H1 (cell line): ENCODE measurements at regions not wholly inside any gene's neighbourhood (a gene's known extent, or its start where the extent isn't known, plus 50 kb on each side); places are given as distances from the start of the nearest gene placed in this dataset.

Experiments used
- CTCF ChIA-PET: fragments of 300-600 bp; sonication (Branson Sonifier 250); formaldehyde crosslinking; loops from one replicate; lab custom pipeline; 2021; ENCODE audit not compliant: partially characterized antibody; lab: Charles Lee
- POLR2A ChIA-PET: fragments of 300-600 bp; sonication (Branson Sonifier 250); formaldehyde crosslinking; loops from one replicate; lab custom pipeline; 2021; ENCODE audit warnings: inconsistent platforms; ENCODE audit not compliant: partially characterized antibody; lab: Charles Lee
- DNase-seq, 2 experiments: peaks; one replicate each; pipeline versions ENCODE4 v3.0.0 to v3.0.0-alpha.2; 2010 to 2022; ENCODE audit warnings: low spot score in 2 of 2, low read depth in 1 of 2, mixed read lengths in 1 of 2
- FAIRE-seq: peaks from 2 replicates; lab custom pipeline; 2011; peaks lifted over from hg19 to GRCh38; lab: Jason Lieb, UNC
- H2AFZ ChIP-seq: 2 replicates; pipeline ENCODE4 v1.8.1; 2012; ENCODE audit warnings: low read length, inconsistent platforms
- H2AK5ac ChIP-seq: 2 replicates; pipeline ENCODE4 v1.6.1; 2013; ENCODE audit warnings: low read depth, low read length
- H2BK120ac ChIP-seq: replicated peaks from 2 replicates; pipeline ENCODE3; 2013; ENCODE audit warnings: low read depth, low read length, inconsistent platforms
- H2BK12ac ChIP-seq: 2 replicates; pipeline ENCODE4 v1.6.1; 2013; ENCODE audit warnings: low read depth, low read length
- H2BK15ac ChIP-seq: 2 replicates; pipeline ENCODE4 v1.6.1; 2013; ENCODE audit warnings: low read length
- H2BK20ac ChIP-seq: 2 replicates; pipeline ENCODE4 v1.6.1; 2013; ENCODE audit warnings: low read length
- H2BK5ac ChIP-seq: 2 replicates; pipeline ENCODE4 v1.6.1; 2013; ENCODE audit warnings: low read depth, low read length
- H3K14ac ChIP-seq: 2 replicates; pipeline ENCODE4 v1.6.1; 2013; ENCODE audit warnings: inconsistent platforms; ENCODE audit not compliant: insufficient read length
- H3K18ac ChIP-seq: 2 replicates; pipeline ENCODE4 v1.6.1; 2013; ENCODE audit warnings: low read length; ENCODE audit errors: extremely low read depth
- H3K23ac ChIP-seq: 2 replicates; pipeline ENCODE4 v1.6.1; 2013; ENCODE audit warnings: inconsistent platforms; ENCODE audit not compliant: insufficient read length
- H3K23me2 ChIP-seq: 2 replicates; pipeline ENCODE4 v1.6.1; 2013; ENCODE audit warnings: low read depth, low read length
- H3K27ac ChIP-seq: 2 replicates; pipeline ENCODE4 v1.6.1; 2011; ENCODE audit warnings: low read depth, low read length, inconsistent platforms
- H3K27me3 ChIP-seq, 4 experiments: replicated peaks in 1 of 4; 1 replicate in 1 of 4; 2 replicates in 3 of 4; pipeline versions ENCODE4 v1.6.1 to v1.8.1; 2011 to 2013; ENCODE audit warnings: low read length in 3 of 4, mild to moderate bottlenecking in 3 of 4, inconsistent platforms in 2 of 4, mixed read lengths in 2 of 4, moderate library complexity in 1 of 4; ENCODE audit not compliant: control insufficient read depth in 3 of 4, insufficient read depth in 3 of 4; ENCODE audit errors: extremely low read depth in 1 of 4
- H3K36me3 ChIP-seq, 4 experiments: 2 replicates each; pipeline versions ENCODE4 v1.6.1 to v1.8.1; 2011 to 2013; ENCODE audit warnings: mild to moderate bottlenecking in 4 of 4, low read length in 3 of 4, moderate library complexity in 2 of 4, control low read depth in 1 of 4, inconsistent platforms in 1 of 4; ENCODE audit not compliant: insufficient read depth in 4 of 4, control insufficient read depth in 2 of 4
- H3K4ac ChIP-seq: replicated peaks from 2 replicates; pipeline ENCODE3; 2013; ENCODE audit warnings: low read length, low read depth, mixed read lengths, inconsistent platforms; ENCODE audit not compliant: insufficient read length
- H3K4me1 ChIP-seq, 4 experiments: replicated peaks in 1 of 4; 1 replicate in 1 of 4; 2 replicates in 3 of 4; pipeline versions ENCODE4 v1.6.1 to v1.8.1; 2011 to 2013; ENCODE audit warnings: low read length in 3 of 4, inconsistent platforms in 2 of 4, mixed read lengths in 1 of 4; ENCODE audit not compliant: insufficient read depth in 4 of 4, control insufficient read depth in 3 of 4
- H3K4me2 ChIP-seq, 2 experiments: 2 replicates each; pipeline versions ENCODE4 v1.6.1 to v1.8.1; 2011 to 2013; ENCODE audit warnings: low read depth in 2 of 2, low read length in 2 of 2, control low read depth in 1 of 2, inconsistent platforms in 1 of 2, mild to moderate bottlenecking in 1 of 2; ENCODE audit not compliant: insufficient read depth in 1 of 2
- H3K4me3 ChIP-seq, 4 experiments: fragments of 200-600, 300-600 bp in 1 of 4; sonication (generic), shearing (Covaris generic), sonication (Bioruptor Twin) in 1 of 4; 2 replicates each; pipeline versions ENCODE4 v1.5.1 to v1.8.1; 2011 to 2016; ENCODE audit warnings: low read length in 4 of 4, low read depth in 3 of 4, control low read depth in 2 of 4, inconsistent platforms in 2 of 4, mild to moderate bottlenecking in 2 of 4, mixed read lengths in 1 of 4, moderate library complexity in 1 of 4; ENCODE audit not compliant: insufficient read depth in 2 of 4; ENCODE audit errors: extremely low read depth in 1 of 4
- H3K56ac ChIP-seq: replicated peaks from 2 replicates; pipeline ENCODE3; 2013; ENCODE audit warnings: low read depth, mild to moderate bottlenecking, mixed read lengths, low read length, inconsistent platforms; ENCODE audit not compliant: insufficient read length
- H3K79me1 ChIP-seq: 2 replicates; pipeline ENCODE4 v1.6.1; 2013; ENCODE audit warnings: low read depth, low read length, control low read depth
- H3K79me2 ChIP-seq, 2 experiments: 2 replicates each; pipeline versions ENCODE4 v1.6.1 to v1.8.1; 2012 to 2013; ENCODE audit warnings: low read length in 2 of 2, mild to moderate bottlenecking in 2 of 2, inconsistent platforms in 1 of 2; ENCODE audit not compliant: insufficient read depth in 2 of 2, control insufficient read depth in 1 of 2
- H3K9ac ChIP-seq, 4 experiments: replicated peaks in 1 of 4; 1 replicate in 1 of 4; 2 replicates in 3 of 4; pipeline versions ENCODE4 v1.6.1 to v1.8.1; 2011 to 2013; ENCODE audit warnings: low read depth in 3 of 4, low read length in 3 of 4, control low read depth in 2 of 4, mild to moderate bottlenecking in 2 of 4, moderate library complexity in 2 of 4, inconsistent platforms in 1 of 4; ENCODE audit errors: extremely low read depth in 1 of 4
- H3K9me3 ChIP-seq, 2 experiments: 2 replicates each; pipeline versions ENCODE4 v1.6.1 to v1.8.1; 2012 to 2013; ENCODE audit warnings: mild to moderate bottlenecking in 2 of 2, moderate library complexity in 2 of 2, control low read depth in 1 of 2, inconsistent platforms in 1 of 2, low read depth in 1 of 2, low read length in 1 of 2, mixed read lengths in 1 of 2; ENCODE audit not compliant: insufficient read depth in 2 of 2
- H4K20me1 ChIP-seq, 2 experiments: replicated peaks in 1 of 2; 2 replicates each; pipeline versions ENCODE3 to v1.8.1; 2011 to 2013; ENCODE audit warnings: inconsistent platforms in 2 of 2, low read length in 2 of 2, mild to moderate bottlenecking in 1 of 2; ENCODE audit not compliant: insufficient read depth in 2 of 2, control insufficient read depth in 1 of 2
- H4K5ac ChIP-seq: 2 replicates; pipeline ENCODE4 v1.6.1; 2013; ENCODE audit warnings: low read length, low read depth, mixed read lengths, inconsistent platforms; ENCODE audit not compliant: insufficient read length
- H4K8ac ChIP-seq: 2 replicates; pipeline ENCODE4 v1.8.0; 2013; ENCODE audit warnings: mild to moderate bottlenecking, moderate library complexity, low read length, inconsistent platforms; ENCODE audit not compliant: insufficient read depth; ENCODE audit errors: extremely low read depth
- H4K91ac ChIP-seq: replicated peaks from 2 replicates; pipeline ENCODE3; 2013; ENCODE audit warnings: low read length, mixed read lengths, inconsistent platforms; ENCODE audit not compliant: insufficient read length
- CEBPB ChIP-seq: IDR thresholded peaks from 2 replicates; pipeline ENCODE4 v1.6.1; 2012; ENCODE audit warnings: low read depth, low read length
- FOSL1 ChIP-seq: IDR thresholded peaks from 2 replicates; pipeline ENCODE4 v1.6.1; 2011; ENCODE audit warnings: mild to moderate bottlenecking, low read depth, low read length, moderate library complexity; ENCODE audit not compliant: insufficient read depth
- KDM4A ChIP-seq: IDR thresholded peaks from one replicate; pipeline ENCODE4 v1.7.1; 2012; ENCODE audit warnings: low read depth, mild to moderate bottlenecking, moderate library complexity, low read length, inconsistent platforms; ENCODE audit not compliant: severe bottlenecking
- SIN3A ChIP-seq, 2 experiments: IDR thresholded peaks in 1 of 2; conservative IDR thresholded peaks in 1 of 2; 2 replicates each; pipeline ENCODE4 v1.6.1; 2011 to 2012; ENCODE audit warnings: low read length in 2 of 2, improper control_type of control experiment in 1 of 2, low read depth in 1 of 2, mild to moderate bottlenecking in 1 of 2
- SIX5 ChIP-seq: IDR thresholded peaks from 2 replicates; pipeline ENCODE4 v1.6.1; 2011; ENCODE audit warnings: mild to moderate bottlenecking, low read depth, low read length
- SP2 ChIP-seq: IDR thresholded peaks from 2 replicates; pipeline ENCODE4 v1.6.1; 2012; ENCODE audit warnings: mild to moderate bottlenecking, low read length, inconsistent platforms
- SRF ChIP-seq: IDR thresholded peaks from 2 replicates; pipeline ENCODE4 v1.6.1; 2011; ENCODE audit warnings: mild to moderate bottlenecking, low read depth, low read length, moderate library complexity
- TBP ChIP-seq: IDR thresholded peaks from 2 replicates; pipeline ENCODE4 v1.6.1; 2011; ENCODE audit warnings: low read depth, low read length, improper control_type of control experiment
- WGBS, 2 experiments: shearing (Covaris generic) in 1 of 2; methylation state at CpG; one replicate each; pipeline versions ENCODE4 v1.1.6 to v1.1.7; 2013 to 2015; ENCODE audit warnings: low lambda C conversion rate in 2 of 2, mixed read lengths in 2 of 2, inconsistent platforms in 1 of 2, low coverage in 1 of 2, missing lambda C conversion rate in 1 of 2; ENCODE audit not compliant: insufficient replicate concordance in 2 of 2, insufficient coverage in 1 of 2, insufficient read length in 1 of 2; ENCODE audit errors: extremely low coverage in 1 of 2, missing lambda C conversion rate in 1 of 2; 5-methylcytosine and 5-hydroxymethylcytosine counted together

DNA sequence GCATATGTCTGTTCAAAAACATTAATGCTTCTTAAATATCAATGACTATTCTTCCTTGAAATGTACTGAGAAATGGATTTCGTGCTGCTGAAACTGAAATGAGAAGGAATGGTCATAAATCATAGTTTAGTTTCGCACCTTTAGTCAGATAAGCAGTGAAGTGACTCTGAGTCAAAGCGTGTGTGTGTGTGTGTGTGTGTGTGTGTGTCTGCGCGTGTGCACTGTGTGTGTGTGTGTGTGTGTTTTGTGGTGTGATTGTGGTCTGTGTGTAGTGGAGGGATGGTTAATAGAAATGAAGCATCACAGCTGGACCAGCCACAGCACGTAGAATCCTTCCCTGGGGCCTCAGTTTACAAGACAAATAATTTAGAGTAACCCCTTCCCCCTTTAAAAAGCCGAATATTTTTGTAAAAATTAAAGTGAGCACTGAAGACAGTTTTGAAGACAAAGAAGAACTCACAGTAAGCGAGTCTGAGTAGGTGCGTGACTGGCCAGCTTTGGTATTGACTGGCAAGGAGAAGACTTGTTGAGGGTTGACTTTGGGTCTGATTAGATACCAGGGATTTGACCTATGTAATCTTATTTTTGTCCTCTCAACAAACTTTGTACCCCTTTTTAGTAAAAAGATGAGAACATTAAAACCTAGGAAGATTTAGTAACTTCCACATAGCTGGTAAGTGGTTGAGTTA lies 202.0 kb upstream of the IL12A start:
- Histone ChIP-seq H4K5ac (no peak overlapping the region), H3K27me3 (no peaks in the 10 kb centered on the region), H4K91ac (peak overlapping the region; percentile 62), H3K23ac (no peak overlapping the region), H3K56ac (no peak overlapping the region), H2AFZ (no peak overlapping the region), H3K36me3 (no peaks in the 10 kb centered on the region), H3K18ac (no peak overlapping the region), H3K4me3 (no peak overlapping the region), H3K4me1 (peaks cover 0 to 12% (median 4%) of the 10 kb centered on the region in 4 experiments; a peak in 6 of 7 replicates), H4K20me1 (peaks cover 0 to 4% of the 10 kb centered on the region in 2 experiments), H3K79me1 (no peaks in the 10 kb centered on the region), H3K9ac (no peak overlapping the region), H3K27ac (no peak overlapping the region), H2BK20ac (no peak overlapping the region), H3K23me2 (no peaks in the 10 kb centered on the region; the same call in 1 of the 2 replicates), H2BK12ac (no peak overlapping the region), H3K4ac (no peak overlapping the region), H2BK120ac (no peak overlapping the region), H3K79me2 (no peaks in the 10 kb centered on the region), H3K14ac (no peak overlapping the region), H2AK5ac (no peak overlapping the region), H2BK15ac (no peak overlapping the region), H4K8ac (no peak overlapping the region), H3K9me3 (no peaks in the 10 kb centered on the region), H3K4me2 (no peak overlapping the region)
- ChIA-PET POLR2A (interaction anchor here (0.6 kb wide), 1 partner anchor 12 kb away, joined by 4 read pairs; no protein-coding TSS in a partner anchor), CTCF (interaction anchor here (0.7 to 2.0 kb wide), 4 partner anchors 12 to 32 kb away, joined by 3 to 6 read pairs (median 4); no protein-coding TSS in a partner anchor)
- DNase-seq (no peak), FAIRE-seq (no peak)
- TF ChIP-seq SIN3A (conservative IDR thresholded peaks at IDR 0.05 in 1 of 2, IDR thresholded peaks at IDR 0.05 in 1 of 2; ENCODE audit: low read depth in 1 of 2, low read length in 2 of 2) (no peak), SIX5 (no peak), CEBPB (no peak), FOSL1 (no peak), SP2 (no peak), KDM4A (no peak), SRF (no peak), TBP (no peak)
- TF ChIP-seq, all 59 proteins: peak for 0
- no peak overlapping the region for H2BK5ac ChIP-seq
- WGBS, 2 experiments: 87% methylated on average over 9 of the region's 9 CpGs; no CpG with 5 or more reads in 1 of the 2 experiments
